Aorta (tissue), 5 donors: ENCODE measurements at regions not wholly inside any gene's neighbourhood (a gene's known extent, or its start where the extent isn't known, plus 50 kb on each side); places are given as distances from the start of the nearest gene placed in this dataset.
"Not testable (repeated sequence)": the region's sequence is repeated elsewhere in the genome, so short reads cannot be mapped to it uniquely, and the experiment has no call there.

ENCODE experiments used
- ATAC-seq: fragments of 200-7000 bp; cut with Tn5 transposase; one replicate; pipeline ENCODE4 v1.9.1; 2022; ENCODE audit warnings: moderate library complexity; ENCODE audit not compliant: low FRiP score
- DNase-seq, 2 donors: peaks; one replicate each; pipeline ENCODE4 v3.0.0-alpha.2; 2020
- H3K27ac ChIP-seq, 2 donors: one replicate each; pipeline ENCODE4 v1.5.1; 2013; ENCODE audit warnings: low read length in 2 of 2, mild to moderate bottlenecking in 2 of 2, moderate library complexity in 2 of 2, control low read depth in 1 of 2, inconsistent platforms in 1 of 2, low read depth in 1 of 2
- H3K27me3 ChIP-seq, 2 donors: one replicate each; pipeline ENCODE4 v1.6.1; 2013; ENCODE audit warnings: control low read depth in 1 of 2, low read length in 1 of 2, mild to moderate bottlenecking in 1 of 2, moderate library complexity in 1 of 2; ENCODE audit not compliant: insufficient read depth in 2 of 2, control insufficient read depth in 1 of 2
- H3K36me3 ChIP-seq, 2 donors: one replicate each; pipeline ENCODE4 v1.6.1; 2013; ENCODE audit warnings: control low read depth in 1 of 2, low read length in 1 of 2, mild to moderate bottlenecking in 1 of 2; ENCODE audit not compliant: insufficient read depth in 2 of 2, control insufficient read depth in 1 of 2
- H3K4me1 ChIP-seq, 2 donors: one replicate each; pipeline ENCODE4 v1.6.1; 2013; ENCODE audit warnings: low read length in 2 of 2, control low read depth in 1 of 2, mild to moderate bottlenecking in 1 of 2, moderate library complexity in 1 of 2; ENCODE audit not compliant: insufficient read depth in 2 of 2, control insufficient read depth in 1 of 2
- H3K4me3 ChIP-seq, 2 donors: one replicate each; pipeline ENCODE4 v1.5.1; 2013; ENCODE audit warnings: low read length in 2 of 2, control low read depth in 1 of 2, mild to moderate bottlenecking in 1 of 2
- H3K9me3 ChIP-seq: one replicate; pipeline ENCODE4 v1.6.1; 2013; ENCODE audit warnings: mild to moderate bottlenecking, low read length; ENCODE audit not compliant: control insufficient read depth
- WGBS, 2 donors: extraction: QIAGEN DNeasy Blood & Tissue Kit; methylation state at CpG; one replicate each; pipeline ENCODE4 v1.1.7; 2013; 5-methylcytosine and 5-hydroxymethylcytosine counted together
- intact Hi-C, 2 donors: fragments of 100-400 bp; cut with DNase I; formaldehyde crosslinking; loops; one replicate each; pipeline versions ENCODE4 v1.14.2 to v1.15.0; 2022
- donor health status: healthy with polysubstance abuse.
- donor health status: Bipolar disorder and iron deficiency.
- donor health status: DM: no; HTN: no; CAD: no.
- donor health status: DM: no; HTN: no; CAD: no.
- donor health status: DM: yes; HTN: yes; CAD: no.

GRCh38 chr13:85166891-85167290, 632.3 kb downstream of the SLITRK6 start:
- no peak overlapping the region for H3K27ac ChIP-seq
- no peaks in the 10 kb centered on the region for H3K4me1 ChIP-seq
- intact Hi-C loops, result no loop called here
- no peak for ATAC-seq
- H3K36me3 ChIP-seq, result no peaks in the 10 kb centered on the region
- H3K4me3 ChIP-seq, result no peak overlapping the region
- peaks cover 6% of the 10 kb centered on the region for H3K9me3 ChIP-seq
- no peaks in the 10 kb centered on the region for H3K27me3 ChIP-seq
- WGBS, 2 donors, result 55 to 59% methylated on average over 1 of the region's 1 CpG
- DNase-seq, result no peak

DNA sequence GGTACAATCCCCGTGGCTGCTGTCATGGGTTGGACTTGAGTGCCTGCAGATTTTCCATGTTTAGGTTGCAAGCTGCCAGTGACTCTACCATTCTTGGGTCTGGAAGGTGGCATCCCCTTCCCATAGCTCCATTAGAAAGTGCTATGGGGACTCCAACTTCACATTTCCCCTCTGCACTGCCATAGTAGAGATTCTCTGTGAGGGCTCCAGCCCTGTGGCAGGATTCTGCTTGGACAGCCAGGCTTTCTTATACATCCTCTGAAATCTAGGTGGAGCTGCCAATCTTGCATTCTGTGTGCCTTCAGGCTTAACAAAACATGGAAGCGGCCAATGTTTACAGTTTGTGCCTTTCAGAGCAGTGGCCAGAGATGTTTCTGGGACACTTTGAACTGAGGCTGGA, 636.2 kb downstream of the SLITRK6 start:
- H3K9me3 ChIP-seq, result peaks cover 6% of the 10 kb centered on the region
- 83 to 87% methylated on average over 2 of the region's 2 CpGs for WGBS, 2 donors
- no peak overlapping the region for H3K27ac ChIP-seq
- no peaks in the 10 kb centered on the region for H3K4me1 ChIP-seq
- DNase-seq (no peak), ATAC-seq (no peak)
- H3K27me3 ChIP-seq, result no peaks in the 10 kb centered on the region
- H3K4me3 ChIP-seq, result no peak overlapping the region
- intact Hi-C loops, result no loop called here
- no peaks in the 10 kb centered on the region for H3K36me3 ChIP-seq

DNA sequence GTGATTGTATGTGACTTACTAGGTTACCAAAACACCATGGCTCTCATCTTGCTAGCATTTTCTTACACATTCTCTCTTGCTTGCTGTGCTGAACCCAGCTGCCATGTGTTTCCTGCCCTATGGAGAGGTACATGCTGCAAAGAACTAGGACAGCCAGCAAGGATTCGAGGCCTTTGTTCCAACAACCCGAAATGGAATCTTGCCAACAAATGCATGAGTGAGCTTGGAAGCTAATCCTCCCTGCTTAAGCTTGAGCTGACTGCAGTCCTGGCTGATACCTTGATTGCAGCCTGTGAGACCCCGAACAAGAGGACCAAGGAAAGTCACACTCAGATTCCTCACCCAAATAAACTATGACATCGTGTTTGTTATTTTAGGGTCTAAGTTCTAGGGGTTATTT, 651.2 kb downstream of the SLITRK6 start:
- Histone ChIP-seq H3K27ac (no peak overlapping the region), H3K36me3 (no peaks in the 10 kb centered on the region), H3K4me1 (no peaks in the 10 kb centered on the region), H3K27me3 (no peaks in the 10 kb centered on the region), H3K9me3 (no peaks in the 10 kb centered on the region), H3K4me3 (no peak overlapping the region)
- ATAC-seq (no peak), DNase-seq (no peak)
- intact Hi-C loops, result no loop called here
- WGBS, 2 donors, result 41 to 46% methylated on average over 4 of the region's 4 CpGs

- intact Hi-C loops, result no loop called here
- no peak overlapping the region for H3K4me3 ChIP-seq
- no peaks in the 10 kb centered on the region for H3K4me1 ChIP-seq
- ATAC-seq (no peak), DNase-seq (no peak)
- no peak overlapping the region for H3K27ac ChIP-seq
- no peaks in the 10 kb centered on the region for H3K36me3 ChIP-seq
- no peaks in the 10 kb centered on the region for H3K9me3 ChIP-seq
- no peaks in the 10 kb centered on the region for H3K27me3 ChIP-seq
- 70 to 75% methylated on average over 2 of the region's 2 CpGs for WGBS, 2 donors
These were observed 656.8 kb downstream of the SLITRK6 start for GRCh38 chr13:85142351-85142927.

- intact Hi-C loops, result no loop called here
- Histone ChIP-seq H3K27ac (no peak overlapping the region), H3K9me3 (no peaks in the 10 kb centered on the region), H3K4me3 (no peak overlapping the region), H3K36me3 (no peaks in the 10 kb centered on the region), H3K4me1 (no peaks in the 10 kb centered on the region), H3K27me3 (no peaks in the 10 kb centered on the region)
- DNase-seq (no peak), ATAC-seq (no peak)
- WGBS, 2 donors, result 66 to 67% methylated on average over 2 of the region's 2 CpGs
These were observed 657.8 kb downstream of the SLITRK6 start for GRCh38 chr13:85141401-85141800.

- WGBS, 2 donors, result 58 to 73% methylated on average over 1 of the region's 1 CpG
- Histone ChIP-seq H3K27ac (no peak overlapping the region), H3K4me1 (no peaks in the 10 kb centered on the region), H3K4me3 (no peak overlapping the region), H3K36me3 (no peaks in the 10 kb centered on the region), H3K27me3 (no peaks in the 10 kb centered on the region), H3K9me3 (no peaks in the 10 kb centered on the region)
- ATAC-seq (no peak), DNase-seq (no peak)
- intact Hi-C loops, result no loop called here
These were observed 659.0 kb downstream of the SLITRK6 start for GRCh38 chr13:85140192-85140591.

DNA sequence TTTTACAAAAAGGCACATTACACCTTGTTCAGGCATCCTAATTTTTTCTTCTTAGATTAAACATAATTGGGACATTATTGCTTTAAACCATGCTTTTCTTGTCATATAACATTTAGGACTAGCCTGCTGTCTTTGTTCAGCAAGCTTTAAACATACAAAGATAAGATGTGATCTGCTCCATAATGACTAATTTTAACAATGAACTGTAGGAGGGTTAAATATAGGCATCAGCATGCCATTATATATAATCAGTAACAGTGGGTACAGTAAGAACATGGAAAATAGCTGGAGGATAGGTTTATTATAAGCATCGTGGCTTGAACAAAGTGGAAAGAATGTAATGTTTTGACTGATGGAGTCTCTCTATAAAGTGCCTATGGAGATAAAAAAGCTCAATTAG, 661.7 kb downstream of the SLITRK6 start:
- no peak overlapping the region for H3K27ac ChIP-seq
- no peak for DNase-seq
- ATAC-seq, result no peak
- no peak overlapping the region for H3K4me3 ChIP-seq
- no peaks in the 10 kb centered on the region for H3K36me3 ChIP-seq
- 16 to 22% methylated on average over 1 of the region's 1 CpG for WGBS, 2 donors
- H3K4me1 ChIP-seq, result no peaks in the 10 kb centered on the region
- intact Hi-C loops, result no loop called here
- H3K9me3 ChIP-seq, result no peaks in the 10 kb centered on the region
- no peaks in the 10 kb centered on the region for H3K27me3 ChIP-seq

DNA sequence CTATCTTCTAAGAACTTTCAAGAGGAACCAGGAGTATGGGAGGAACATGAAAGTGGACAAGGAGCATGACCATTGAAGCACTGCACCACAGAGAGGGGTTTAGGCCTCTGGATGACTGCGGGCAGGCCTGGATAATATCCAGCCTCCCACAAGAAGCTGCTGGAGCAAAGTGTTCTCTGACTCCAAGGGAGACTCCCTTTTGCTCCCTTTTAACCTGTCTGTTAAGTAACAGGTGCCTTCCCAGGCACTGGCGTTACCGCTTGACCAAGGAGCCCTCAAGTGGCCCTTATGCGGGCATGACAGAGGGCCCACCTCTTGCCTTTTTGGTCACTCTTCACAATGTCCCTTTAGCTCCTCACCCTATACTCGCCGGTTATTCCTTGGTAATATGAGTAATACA, 666.2 kb downstream of the SLITRK6 start:
- H3K4me3 ChIP-seq, result no peak overlapping the region
- 87 to 99% methylated on average over 6 of the region's 6 CpGs for WGBS, 2 donors
- H3K4me1 ChIP-seq, result no peaks in the 10 kb centered on the region
- H3K36me3 ChIP-seq, result no peaks in the 10 kb centered on the region
- H3K9me3 ChIP-seq, result no peaks in the 10 kb centered on the region
- H3K27me3 ChIP-seq, result no peaks in the 10 kb centered on the region
- ATAC-seq, result no peak
- intact Hi-C loops, result no loop called here
- no peak overlapping the region for H3K27ac ChIP-seq
- no peak for DNase-seq

DNA sequence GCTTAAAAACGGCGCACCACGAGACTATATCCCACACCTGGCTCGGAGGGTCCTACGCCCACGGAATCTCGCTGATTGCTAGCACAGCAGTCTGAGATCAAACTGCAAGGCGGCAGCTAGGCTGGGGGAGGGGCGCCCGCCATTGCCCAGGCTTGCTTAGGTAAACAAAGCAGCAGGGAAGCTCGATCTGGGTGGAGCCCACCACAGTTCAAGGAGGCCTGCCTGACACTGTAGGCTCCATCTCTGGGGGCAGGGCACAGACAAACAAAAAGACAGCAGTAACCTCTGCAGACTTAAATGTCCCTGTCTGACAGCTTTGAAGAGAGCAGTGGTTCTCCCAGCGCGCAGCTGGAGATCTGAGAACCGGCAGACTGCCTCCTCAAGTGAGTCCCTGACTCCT, 675.7 kb downstream of the SLITRK6 start:
- H3K36me3 ChIP-seq, H3K4me3 ChIP-seq, H3K27ac ChIP-seq, H3K27me3 ChIP-seq, DNase-seq, H3K4me1 ChIP-seq, ATAC-seq, H3K9me3 ChIP-seq, intact Hi-C loops: not testable (repeated sequence)
- WGBS, 2 donors, result 81 to 83% methylated on average over 11 to 14 of the region's 14 CpGs
